ENCODE measurements at regions not wholly inside any gene's neighbourhood (a gene's known extent, or its start where the extent isn't known, plus 50 kb on each side); places are given as distances from the start of the nearest gene placed in this dataset.

DNA sequence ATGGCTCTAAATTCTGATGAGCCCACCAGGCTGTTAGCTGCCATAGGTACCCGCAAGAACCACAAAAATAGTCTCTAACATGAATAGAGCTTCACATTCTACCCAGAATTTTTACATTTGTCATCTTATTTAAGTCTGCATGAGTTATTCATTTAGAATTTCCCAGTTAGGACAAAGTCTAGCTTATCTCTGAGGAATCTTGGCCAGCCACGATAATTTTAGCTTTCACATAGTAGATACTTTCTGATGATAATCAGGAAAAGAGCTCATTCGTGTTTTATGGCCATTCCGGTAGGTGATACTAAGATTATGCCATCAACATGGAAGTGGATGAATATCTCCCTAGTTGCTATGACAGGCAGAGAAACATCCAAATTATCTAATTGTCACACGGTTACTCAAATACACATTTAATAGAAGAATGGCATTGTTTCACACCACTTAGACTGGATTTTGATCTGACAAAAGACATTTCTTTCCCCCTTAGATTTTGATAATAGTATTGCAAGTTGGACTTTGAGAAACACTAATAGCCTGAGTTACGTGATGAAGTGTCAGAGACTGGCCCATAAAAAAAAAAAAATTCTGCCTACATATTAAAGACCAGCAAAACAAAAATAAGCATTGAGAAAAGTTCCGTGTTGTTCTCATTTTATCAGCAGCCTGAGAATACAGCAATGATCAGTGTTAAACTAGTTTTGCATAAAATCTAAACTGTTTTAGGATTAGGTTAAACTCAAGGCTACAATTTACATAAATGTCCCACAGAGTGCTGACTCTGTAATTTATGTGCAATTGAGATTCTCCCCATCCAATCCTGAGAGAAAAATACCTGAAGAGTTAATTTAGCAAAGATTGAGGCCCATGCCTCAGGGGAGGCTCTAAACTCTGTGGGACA is 397.5 kb upstream of the ARID1B start:
- no peak for DNase-seq (ENCODE audit: low read depth in 2 of 2)

DNA sequence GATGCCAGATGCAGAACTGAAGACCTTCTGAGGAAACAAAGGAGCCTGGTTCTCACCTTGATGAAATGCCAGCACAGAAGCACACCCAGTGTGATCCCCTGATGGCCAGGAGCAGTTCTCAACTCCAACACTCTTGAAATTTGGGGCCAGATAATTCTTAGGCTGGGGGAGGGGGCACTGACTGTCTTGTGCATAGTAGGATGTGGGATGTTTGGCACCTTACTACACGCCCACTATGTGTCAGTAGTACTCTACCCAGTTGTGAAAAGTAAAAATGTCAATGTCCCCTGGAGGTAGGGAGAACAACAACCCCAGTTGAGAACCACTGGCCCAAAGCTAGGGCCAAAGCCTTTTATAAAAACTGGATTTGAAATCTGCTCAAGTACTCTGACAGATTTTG is 398.3 kb upstream of the ARID1B start:
- DNase-seq (ENCODE audit: low read depth in 2 of 2), result no peak

- no peak for DNase-seq (ENCODE audit: low read depth in 2 of 2)
Observed at GRCh38 chr6:156376091-156376490, 401.1 kb upstream of the ARID1B start.

DNA sequence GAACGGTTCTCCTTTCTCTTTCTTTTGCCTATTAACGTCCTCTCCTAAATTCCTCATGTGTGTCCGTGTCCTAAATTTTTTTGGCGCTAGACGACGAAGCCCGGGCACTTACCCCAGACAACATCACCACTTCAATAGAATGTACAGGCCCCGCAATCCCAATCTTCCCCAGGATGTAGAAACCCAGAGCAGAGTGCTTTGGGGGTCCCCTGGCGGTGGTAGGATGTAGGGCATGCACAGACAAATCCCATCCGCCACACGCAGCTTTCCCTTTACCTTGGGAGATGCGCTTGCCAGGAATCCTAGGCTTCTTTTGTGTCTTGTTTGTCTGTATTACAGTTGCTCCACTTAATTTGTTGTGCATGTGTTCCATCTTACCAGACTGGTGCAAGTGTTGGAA is 417.3 kb upstream of the ARID1B start:
- DNase-seq (ENCODE audit: low read depth in 2 of 2), result no peak

- no peak for DNase-seq (ENCODE audit: low read depth in 2 of 2)
Observed at GRCh38 chr6:156352861-156353260, 424.3 kb upstream of the ARID1B start.

GRCh38 chr6:156351346-156351966 is 425.7 kb upstream of the ARID1B start:
- DNase-seq (ENCODE audit: low read depth in 2 of 2), result no peak

DNA sequence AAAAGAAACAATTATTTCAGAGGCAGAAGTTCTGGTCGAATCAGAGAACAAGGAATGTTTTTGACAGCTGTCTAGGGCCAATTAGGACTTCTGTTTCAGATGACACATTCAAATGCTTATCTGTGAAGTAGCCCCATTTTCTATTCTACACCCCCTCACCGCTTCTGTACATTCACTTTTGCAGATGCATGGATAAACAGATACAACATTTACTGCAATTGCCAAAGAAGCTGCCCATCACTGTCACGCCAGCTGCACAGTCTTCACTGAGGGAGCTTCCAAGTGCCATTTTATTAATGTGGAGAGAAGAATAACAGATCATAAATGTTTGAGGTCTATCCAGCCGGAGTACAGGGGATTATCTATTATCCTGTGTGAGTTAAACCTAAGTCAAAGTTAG is 426.8 kb upstream of the ARID1B start:
- DNase-seq (ENCODE audit: low read depth in 2 of 2), result no peak

DNA sequence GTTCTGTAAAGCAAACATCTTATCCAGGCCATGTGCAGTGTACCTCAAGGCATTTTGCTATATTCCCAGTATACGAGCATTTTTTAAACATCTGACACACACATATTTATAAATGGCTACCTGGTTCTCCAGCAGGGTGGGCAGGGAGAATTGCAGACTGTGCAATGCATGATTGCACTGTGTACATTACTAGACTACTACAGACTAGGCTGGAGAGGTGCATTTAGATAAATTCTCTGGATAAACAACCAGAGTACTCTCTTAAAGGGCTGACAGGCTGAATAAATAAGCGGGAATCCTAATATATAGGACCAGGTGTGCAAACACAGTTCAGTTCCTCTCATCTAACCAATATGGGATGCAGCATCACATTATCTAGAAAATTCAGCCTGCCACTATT is 428.3 kb upstream of the ARID1B start:
- DNase-seq (ENCODE audit: low read depth in 2 of 2), result no peak

- no peak for DNase-seq (ENCODE audit: low read depth in 2 of 2)
Observed at GRCh38 chr6:156348424-156348823, 428.8 kb upstream of the ARID1B start.

DNA sequence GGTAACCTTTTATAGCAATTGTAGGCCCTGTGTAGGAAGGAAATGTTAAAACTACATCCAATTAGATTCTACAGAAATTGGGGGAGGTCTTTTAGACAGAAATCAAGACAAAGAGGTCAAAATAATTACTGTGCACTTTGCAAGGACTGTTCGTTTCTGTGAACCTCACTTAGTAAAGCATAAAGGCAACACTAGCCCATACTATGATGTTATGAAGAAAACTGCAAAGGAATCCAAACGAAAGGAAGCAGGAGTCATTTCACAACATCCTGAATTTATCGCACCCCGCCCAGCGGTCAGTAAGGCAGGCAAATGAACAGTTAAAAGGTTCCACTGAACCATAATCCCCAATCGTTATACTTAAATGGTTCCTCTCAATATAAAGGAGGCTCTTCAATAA is 429.5 kb upstream of the ARID1B start:
- no peak for DNase-seq (ENCODE audit: low read depth in 2 of 2)

- DNase-seq (ENCODE audit: low read depth in 2 of 2), result no peak
Observed at GRCh38 chr6:156347246-156347645, 429.9 kb upstream of the ARID1B start.

- DNase-seq (ENCODE audit: low read depth in 2 of 2), result no peak
Observed at GRCh38 chr6:156345700-156346099, 431.5 kb upstream of the ARID1B start.

DNA sequence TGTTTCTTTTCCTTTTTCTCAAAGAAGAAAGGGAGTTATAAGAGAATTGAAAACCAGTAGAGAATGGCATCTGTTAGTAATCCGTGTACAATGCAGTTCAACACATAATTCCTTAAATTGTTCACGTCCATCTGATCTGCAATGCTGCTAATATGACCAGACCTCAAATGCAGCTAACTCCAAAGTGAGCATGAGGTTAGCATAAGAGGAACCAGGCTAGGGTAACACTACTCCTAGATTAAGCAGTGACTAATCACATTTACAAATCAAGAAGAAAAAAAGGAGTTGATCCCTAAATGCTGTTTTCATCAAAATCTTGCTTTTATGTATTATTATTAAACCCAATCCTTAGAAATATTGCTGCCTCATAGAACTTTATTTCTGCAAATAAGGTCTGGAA is 432.7 kb upstream of the ARID1B start:
- DNase-seq (ENCODE audit: low read depth in 2 of 2), result no peak

- DNase-seq (ENCODE audit: low read depth in 2 of 2), result no peak
Observed at GRCh38 chr6:156337801-156338200, 439.4 kb upstream of the ARID1B start.

- no peak for DNase-seq (ENCODE audit: low read depth in 2 of 2)
Observed at GRCh38 chr6:156336733-156337132, 440.4 kb upstream of the ARID1B start.

GRCh38 chr6:156336089-156336488 is 441.1 kb upstream of the ARID1B start:
- no peak for DNase-seq (ENCODE audit: low read depth in 2 of 2)

GRCh38 chr6:156334966-156335365 is 442.2 kb upstream of the ARID1B start:
- no peak for DNase-seq (ENCODE audit: low read depth in 2 of 2)

DNA sequence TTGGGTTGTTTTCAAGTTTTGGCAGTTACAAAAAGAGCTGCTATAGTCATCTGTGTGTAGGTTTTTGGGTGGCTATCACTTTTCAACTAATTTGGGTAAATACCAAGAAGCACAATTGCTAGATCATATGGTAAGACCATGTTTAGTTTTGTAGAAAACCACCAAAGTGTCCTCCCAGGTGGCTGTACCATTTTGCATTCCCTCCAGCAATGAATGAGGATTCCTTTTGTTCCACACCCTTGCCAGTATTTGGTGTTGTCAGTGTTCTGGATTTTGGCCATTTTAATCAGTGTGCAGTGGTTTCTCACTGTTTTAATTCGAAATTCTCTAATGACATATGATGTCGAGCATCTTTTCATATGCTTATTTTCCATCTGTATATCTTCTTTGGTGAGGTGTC is 457.5 kb upstream of the ARID1B start:
- DNase-seq (ENCODE audit: low read depth in 2 of 2), result no peak

DNA sequence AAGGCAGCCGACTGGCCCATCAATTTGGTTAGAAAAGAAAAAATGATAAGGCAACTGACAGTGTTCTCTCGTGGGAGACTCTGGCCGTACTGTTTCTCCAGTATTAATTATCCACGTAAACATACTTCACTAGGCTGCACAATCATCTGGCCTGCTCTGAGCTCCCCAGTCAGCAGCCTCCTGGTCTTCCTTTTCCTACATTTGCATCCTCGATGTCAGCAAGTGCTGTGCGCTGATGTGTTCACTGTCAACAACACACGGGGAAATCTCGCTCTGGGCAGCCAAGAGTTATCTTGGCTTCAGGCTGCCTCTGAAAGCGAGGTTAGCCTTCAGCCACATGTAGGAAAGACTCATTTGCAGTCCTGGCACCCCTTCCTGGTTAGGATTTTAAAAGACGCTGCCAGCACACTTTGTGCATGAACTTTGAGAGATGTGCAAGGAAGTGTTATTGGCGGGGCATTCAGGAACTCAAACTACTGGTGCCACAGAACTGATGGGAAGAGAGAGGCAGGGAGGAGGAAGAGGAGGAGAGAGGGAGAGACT is 460.5 kb upstream of the ARID1B start:
- DNase-seq (ENCODE audit: low read depth in 2 of 2), result no peak

GRCh38 chr6:156315146-156315545 is 462.0 kb upstream of the ARID1B start:
- DNase-seq (ENCODE audit: low read depth in 2 of 2), result no peak

DNA sequence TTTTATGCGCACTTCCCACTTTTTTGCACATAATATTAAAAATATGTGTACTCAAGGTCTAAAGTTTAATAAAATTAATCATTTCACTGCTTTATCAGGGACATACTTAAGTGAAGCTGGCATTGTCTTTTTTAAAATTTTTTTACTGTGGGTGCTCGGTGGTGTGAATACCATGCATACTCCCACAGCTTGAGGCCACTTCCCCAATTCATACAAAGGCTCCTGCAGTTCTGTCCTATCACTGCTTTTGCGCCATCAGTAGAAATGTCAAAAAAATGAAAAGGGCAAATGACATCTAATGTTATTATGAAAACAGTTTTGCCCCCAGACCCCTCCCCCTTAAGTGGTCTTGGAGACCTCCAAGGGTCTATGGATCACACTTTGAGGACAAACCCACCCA is 464.1 kb upstream of the ARID1B start:
- DNase-seq (ENCODE audit: low read depth in 2 of 2), result no peak

GRCh38 chr6:156311291-156311690 is 465.9 kb upstream of the ARID1B start:
- DNase-seq (ENCODE audit: low read depth in 2 of 2), result no peak

DNA sequence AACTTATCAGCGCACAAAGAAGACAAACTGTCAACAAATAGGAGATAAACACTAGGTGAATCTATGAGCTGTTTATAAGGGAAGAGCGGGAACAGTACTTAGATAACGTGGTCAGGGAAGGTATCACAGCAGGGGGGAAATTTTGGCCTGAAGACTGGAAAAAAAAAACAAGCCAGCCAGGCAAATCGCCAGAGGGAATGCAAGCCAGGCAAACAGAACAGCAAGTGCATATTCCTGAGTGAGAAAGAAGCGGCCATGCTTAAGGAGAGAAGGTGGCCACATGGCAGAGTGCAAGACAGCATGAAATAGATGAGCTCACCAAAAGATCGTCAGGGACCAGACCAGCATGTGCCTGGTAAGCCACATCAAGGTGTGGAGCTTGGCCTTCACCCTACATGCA is 466.5 kb upstream of the ARID1B start:
- no peak for DNase-seq (ENCODE audit: low read depth in 2 of 2)

All from activated CD4-positive, alpha-beta T cell treated with anti-CD3 and anti-CD28 coated beads for 24 hours (primary cell).